GM19463 (cell line): ENCODE measurements at regions not wholly inside any gene's neighbourhood (a gene's known extent, or its start where the extent isn't known, plus 50 kb on each side); places are given as distances from the start of the nearest gene placed in this dataset.
A peak's percentile ranks its signal among the peaks of the same experiment; 100 is the strongest.
"Not testable (repeated sequence)": the region's sequence is repeated elsewhere in the genome, so short reads cannot be mapped to it uniquely, and the experiment has no call there.

Source experiments
- ATAC-seq: cut with Tn5 transposase; IDR thresholded peaks from one replicate; pipeline ENCODE4 v1.9.1; 2021; ENCODE audit warnings: mild to moderate bottlenecking, moderate library complexity; ENCODE audit not compliant: unreplicated experiment

- ATAC-seq = not testable (repeated sequence)
Observed at GRCh38 chrX:4613651-4614050, 900.2 kb upstream of the PRKX start.

- no peak for ATAC-seq
Observed at GRCh38 chrX:4588893-4589292, 875.4 kb upstream of the PRKX start.

- no peak for ATAC-seq
Observed at GRCh38 chrX:4588466-4588865, 875.0 kb upstream of the PRKX start.

DNA sequence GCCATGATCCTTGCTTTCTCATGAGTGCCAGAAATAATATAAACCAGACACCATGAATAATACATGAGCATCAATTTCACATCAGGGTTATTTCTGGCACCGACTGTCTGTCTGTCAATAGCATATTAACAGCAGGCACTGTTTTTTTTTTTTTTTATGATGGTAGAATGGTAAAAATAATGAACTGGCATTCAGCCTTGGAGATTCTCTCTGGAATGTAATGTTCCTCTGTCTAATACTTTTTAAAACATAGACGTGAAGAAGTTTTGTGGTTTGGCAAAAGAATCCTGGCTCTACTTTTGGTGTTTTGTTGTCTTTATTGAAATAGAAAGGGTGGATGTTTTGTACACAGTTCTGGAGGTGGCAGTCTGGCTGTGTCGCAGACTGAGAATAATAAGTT, 874.6 kb upstream of the PRKX start:
- ATAC-seq = no peak

GRCh38 chrX:4579999-4580398, 866.5 kb upstream of the PRKX start:
- ATAC-seq = no peak

GRCh38 chrX:4579480-4579879, 866.0 kb upstream of the PRKX start:
- no peak for ATAC-seq

DNA sequence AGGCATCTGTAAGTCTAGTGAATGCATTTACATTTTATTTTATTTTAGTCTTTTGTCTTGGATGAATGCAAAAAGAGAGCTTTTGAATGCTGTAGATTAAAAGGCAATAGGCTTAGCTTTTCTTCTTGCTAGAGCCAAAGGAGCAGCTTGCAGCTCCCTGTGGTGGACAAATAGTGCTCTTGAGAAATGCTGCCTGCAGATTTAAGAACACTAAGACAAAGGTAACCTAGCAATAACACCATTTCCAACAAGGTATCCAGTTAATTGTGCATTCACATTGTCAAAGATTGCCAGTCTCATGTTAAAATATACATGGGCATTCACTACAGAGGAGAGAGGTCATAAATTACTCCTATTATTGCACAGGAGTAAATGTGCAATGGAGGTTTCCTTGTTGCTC, 859.2 kb upstream of the PRKX start:
- ATAC-seq = no peak

- ATAC-seq = no peak
Observed at GRCh38 chrX:4570151-4570550, 856.7 kb upstream of the PRKX start.

GRCh38 chrX:4560192-4560591, 846.7 kb upstream of the PRKX start:
- no peak for ATAC-seq

- ATAC-seq = no peak
Observed at GRCh38 chrX:4550018-4550417, 836.6 kb upstream of the PRKX start.

- ATAC-seq = peak; percentile 82
Observed at GRCh38 chrX:4547213-4547836, 833.9 kb upstream of the PRKX start.

GRCh38 chrX:4546178-4546577, 832.7 kb upstream of the PRKX start:
- not testable (repeated sequence) for ATAC-seq

DNA sequence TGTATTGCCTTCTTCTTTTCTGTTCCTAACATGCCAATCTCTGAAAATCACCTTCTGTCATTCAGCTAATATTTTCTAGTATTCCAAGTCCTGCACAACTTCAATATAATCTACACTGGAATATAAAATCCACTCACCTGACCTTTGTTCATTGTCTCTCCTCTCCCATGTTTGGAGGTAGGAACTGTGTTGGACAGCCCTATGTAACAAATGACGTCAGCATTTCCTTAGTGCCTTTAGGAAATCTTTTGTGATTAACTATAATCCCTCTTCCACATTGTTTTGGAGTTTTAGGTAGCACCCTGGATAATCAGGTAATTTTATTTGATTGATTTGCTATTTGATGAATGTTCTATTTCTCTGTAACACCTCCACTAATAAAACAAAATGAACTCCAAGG, 814.8 kb upstream of the PRKX start:
- ATAC-seq = no peak

GRCh38 chrX:4485912-4486311, 772.5 kb upstream of the PRKX start:
- no peak for ATAC-seq

DNA sequence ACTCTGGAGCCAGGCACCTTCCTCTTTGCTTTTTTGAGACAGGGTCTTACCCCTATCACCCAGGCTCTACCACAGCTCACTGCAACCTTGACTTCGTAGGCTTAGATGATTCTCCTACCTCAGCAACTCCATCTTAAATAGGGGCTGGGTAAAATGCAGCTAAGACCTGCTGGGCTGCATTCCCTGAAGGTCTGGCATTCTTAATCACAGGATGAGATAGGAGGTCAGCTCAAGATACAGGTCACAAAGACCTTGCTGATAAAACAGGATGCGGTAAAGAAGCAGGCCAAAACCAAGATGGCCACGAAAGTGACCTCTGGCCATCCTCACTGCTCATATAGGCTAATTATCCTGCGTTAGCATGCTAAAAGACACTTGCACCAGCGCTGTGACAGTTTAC, 770.8 kb upstream of the PRKX start:
- no peak for ATAC-seq

GRCh38 chrX:4451591-4451990, 738.1 kb upstream of the PRKX start:
- ATAC-seq = no peak

- ATAC-seq = no peak
Observed at GRCh38 chrX:4450177-4450576, 736.7 kb upstream of the PRKX start.

DNA sequence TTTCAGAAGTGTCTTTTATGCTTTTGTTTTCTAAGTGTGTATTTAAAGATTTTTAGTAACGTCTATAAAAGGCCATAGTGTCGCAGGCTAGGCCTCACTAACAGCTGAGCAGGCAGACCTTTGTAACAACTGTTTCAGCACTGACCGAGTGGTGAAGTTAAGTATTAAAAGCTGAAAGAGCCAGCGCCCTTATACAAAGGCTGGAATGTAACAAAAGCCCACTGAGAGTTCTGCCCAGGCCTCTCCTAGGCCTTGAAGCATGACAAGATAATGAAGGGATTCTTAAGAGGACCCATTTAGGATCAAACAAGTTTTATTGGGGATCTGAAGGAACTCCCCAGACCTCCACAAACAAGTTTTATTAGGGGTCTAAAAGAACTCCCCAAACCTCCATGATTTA, 722.5 kb upstream of the PRKX start:
- no peak for ATAC-seq

DNA sequence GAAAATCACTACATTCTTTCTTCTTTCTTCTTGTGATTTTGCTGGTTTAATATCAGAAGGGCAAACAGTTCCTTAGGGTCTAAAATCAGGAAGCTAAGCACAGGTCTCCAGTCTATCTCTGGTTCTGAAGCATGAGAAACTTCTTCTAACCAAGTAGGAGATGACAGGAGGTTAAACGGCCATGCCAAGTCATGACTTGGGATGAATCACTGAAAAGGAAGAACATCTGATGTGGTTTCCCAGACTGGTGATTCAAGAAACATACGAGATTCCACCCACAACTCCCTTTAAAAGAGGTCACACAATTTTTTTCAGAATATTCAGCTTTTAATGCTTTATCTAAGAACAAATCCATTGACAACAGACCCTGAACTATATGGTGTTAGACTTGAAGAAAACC, 684.0 kb upstream of the PRKX start:
- no peak for ATAC-seq

DNA sequence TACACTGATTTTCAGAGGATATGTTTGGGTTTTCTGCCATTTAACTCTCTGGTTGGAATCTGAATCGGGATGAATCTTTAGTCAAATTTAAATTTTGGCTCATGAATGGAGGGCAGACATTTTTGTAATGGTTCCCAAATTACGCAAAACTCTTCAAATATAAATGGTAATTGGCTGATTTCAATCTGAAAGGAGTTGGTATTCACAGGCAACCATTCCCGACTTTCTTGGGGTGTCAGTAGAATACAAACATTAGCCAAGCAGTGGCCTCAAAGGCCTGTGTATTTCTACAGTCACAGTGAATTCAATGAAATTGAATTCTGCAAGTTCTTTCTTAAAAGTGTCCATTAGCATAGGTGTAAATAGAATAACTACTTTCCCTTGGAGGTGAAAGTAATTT, 668.8 kb upstream of the PRKX start:
- ATAC-seq = no peak

GRCh38 chrX:4380710-4381109, 667.3 kb upstream of the PRKX start:
- no peak for ATAC-seq

- no peak for ATAC-seq
Observed at GRCh38 chrX:4379071-4379470, 665.6 kb upstream of the PRKX start.

DNA sequence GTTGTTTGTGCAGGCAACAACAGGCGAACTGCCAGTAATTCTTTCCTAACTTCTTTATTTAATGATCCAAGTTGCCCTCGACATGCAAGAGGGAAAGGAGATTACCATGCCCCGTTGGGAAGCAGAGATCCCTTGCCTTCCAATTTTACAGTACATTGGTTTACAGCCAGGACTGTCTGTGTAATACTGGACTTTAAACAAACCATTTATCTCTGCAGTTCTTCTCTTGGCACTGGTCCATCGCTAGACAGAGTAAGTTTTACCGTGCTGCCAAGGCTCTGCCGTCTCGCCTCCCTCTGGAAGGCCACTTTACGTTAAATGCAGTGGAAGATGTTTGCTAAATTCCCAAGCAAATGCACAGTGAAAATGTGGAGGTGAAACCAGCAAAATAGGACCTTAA, 660.3 kb upstream of the PRKX start:
- no peak for ATAC-seq

DNA sequence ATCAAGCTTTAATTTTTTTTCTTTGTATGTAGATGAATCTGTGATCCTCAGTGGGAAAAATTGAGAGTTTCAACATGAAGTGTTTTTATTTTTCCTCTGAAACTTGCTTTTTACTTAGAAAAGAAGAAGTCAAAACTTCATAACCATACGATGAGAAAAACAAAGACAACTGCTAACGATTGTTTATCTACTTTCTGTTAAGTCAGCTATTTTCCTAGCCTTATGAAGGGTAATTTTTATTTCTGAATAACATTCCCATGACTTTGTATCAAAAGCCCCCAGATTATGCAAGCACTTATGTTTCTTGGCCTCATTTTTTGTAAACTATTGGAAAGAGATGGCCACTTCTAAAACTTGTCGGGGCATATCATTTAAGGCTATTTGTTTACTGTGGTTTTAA, 645.1 kb upstream of the PRKX start:
- ATAC-seq = no peak
